ENCODE measurements at regions not wholly inside any gene's neighbourhood (a gene's known extent, or its start where the extent isn't known, plus 50 kb on each side); places are given as distances from the start of the nearest gene placed in this dataset.

- H3K27ac ChIP-seq = no peak overlapping the region
These were observed 74.7 kb upstream of the SESN3 start for GRCh38 chr11:95305705-95306104.

GRCh38 chr11:95304777-95305176, 73.8 kb upstream of the SESN3 start:
- DNase-seq = no peak
- TF ChIP-seq POLR2A (IDR thresholded peaks at IDR 0.05) (no peak), CTCF (IDR thresholded peaks at IDR 0.05) (no peak), EP300 (IDR thresholded peaks at IDR 0.05; ENCODE audit: low read depth) (no peak), POLR2AphosphoS5 (IDR thresholded peaks at IDR 0.05) (no peak)
- Histone ChIP-seq H3K27me3 (no peaks in the 10 kb centered on the region), H3K9me3 (no peaks in the 10 kb centered on the region), H3K27ac (no peak overlapping the region), H3K4me1 (no peaks in the 10 kb centered on the region), H3K4me3 (no peak overlapping the region), H3K36me3 (no peaks in the 10 kb centered on the region)
- in situ Hi-C loops (cut with MboI; ENCODE audit: low pct_ligation_motif_present in 1 of 4, low pct_unique_long_range_greater_than_20kb in 1 of 4, low sequenced_read_pairs in 3 of 4) = no loop called here
- intact Hi-C loops (cut with DNase I; ENCODE audit: low total_unique reads) = no loop called here
- 60% methylated on average over 1 of the region's 1 CpG; no CpG with 5 or more reads in 1 of the 2 donors for WGBS, 2 donors (ENCODE audit: low coverage in 1 of 2)

More at GRCh38 chr11:95305705-95306104, 74.7 kb upstream of the SESN3 start:
- TF ChIP-seq POLR2AphosphoS5 (IDR thresholded peaks at IDR 0.05) (no peak), CTCF (IDR thresholded peaks at IDR 0.05) (no peak), EP300 (IDR thresholded peaks at IDR 0.05; ENCODE audit: low read depth) (no peak), POLR2A (IDR thresholded peaks at IDR 0.05) (no peak)
- Histone ChIP-seq H3K36me3 (no peaks in the 10 kb centered on the region), H3K9me3 (no peaks in the 10 kb centered on the region), H3K27me3 (no peaks in the 10 kb centered on the region), H3K4me1 (no peaks in the 10 kb centered on the region), H3K4me3 (no peak overlapping the region)
- intact Hi-C loops (cut with DNase I; ENCODE audit: low total_unique reads) = no loop called here
- no peak for DNase-seq
- in situ Hi-C loops (cut with MboI; ENCODE audit: low pct_ligation_motif_present in 1 of 4, low pct_unique_long_range_greater_than_20kb in 1 of 4, low sequenced_read_pairs in 3 of 4) = no loop called here
- WGBS, 2 donors (ENCODE audit: low coverage in 1 of 2) = 46 to 48% methylated on average over 3 of the region's 3 CpGs

GRCh38 chr11:95302211-95302610, 71.2 kb upstream of the SESN3 start:
- Histone ChIP-seq H3K27me3 (no peaks in the 10 kb centered on the region), H3K27ac (no peak overlapping the region), H3K4me1 (no peaks in the 10 kb centered on the region), H3K9me3 (no peaks in the 10 kb centered on the region), H3K4me3 (no peak overlapping the region), H3K36me3 (no peaks in the 10 kb centered on the region)
- 80 to 96% methylated on average over 1 to 4 of the region's 4 CpGs for WGBS, 2 donors (ENCODE audit: low coverage in 1 of 2)
- intact Hi-C loops (cut with DNase I; ENCODE audit: low total_unique reads) = no loop called here
- in situ Hi-C loops (cut with MboI; ENCODE audit: low pct_ligation_motif_present in 1 of 4, low pct_unique_long_range_greater_than_20kb in 1 of 4, low sequenced_read_pairs in 3 of 4) = no loop called here
- no peak for TF ChIP-seq POLR2AphosphoS5 (IDR thresholded peaks at IDR 0.05)
- DNase-seq = no peak

- H3K4me3 ChIP-seq = no peak overlapping the region
- no peak for DNase-seq
- H3K27me3 ChIP-seq = no peaks in the 10 kb centered on the region
- H3K36me3 ChIP-seq = no peaks in the 10 kb centered on the region
- no peak for TF ChIP-seq POLR2A (IDR thresholded peaks at IDR 0.05)
- no peak for TF ChIP-seq EP300 (IDR thresholded peaks at IDR 0.05; ENCODE audit: low read depth)
- TF ChIP-seq CTCF (IDR thresholded peaks at IDR 0.05) = no peak
- TF ChIP-seq POLR2AphosphoS5 (IDR thresholded peaks at IDR 0.05) = no peak
- no peaks in the 10 kb centered on the region for H3K9me3 ChIP-seq
- peaks cover 0 to 2% (median 0%) of the 10 kb centered on the region in 4 donors for H3K4me1 ChIP-seq
- in situ Hi-C loops (cut with MboI; ENCODE audit: low pct_ligation_motif_present in 1 of 4, low pct_unique_long_range_greater_than_20kb in 1 of 4, low sequenced_read_pairs in 3 of 4) (no loop called here), intact Hi-C loops (cut with DNase I; ENCODE audit: low total_unique reads) (no loop called here)
- WGBS, 2 donors (ENCODE audit: low coverage in 1 of 2) = 33 to 63% methylated on average over 1 to 4 of the region's 4 CpGs
- no peak overlapping the region for H3K27ac ChIP-seq
These were observed 70.5 kb upstream of the SESN3 start for GRCh38 chr11:95301474-95301873.

- H3K36me3 ChIP-seq = no peaks in the 10 kb centered on the region
- no peak overlapping the region for H3K4me3 ChIP-seq
- H3K27ac ChIP-seq = no peak overlapping the region
- 71 to 76% methylated on average over 5 to 9 of the region's 9 CpGs for WGBS, 2 donors (ENCODE audit: low coverage in 1 of 2)
- no peaks in the 10 kb centered on the region for H3K27me3 ChIP-seq
- TF ChIP-seq EP300 (IDR thresholded peaks at IDR 0.05; ENCODE audit: low read depth) (no peak), CTCF (IDR thresholded peaks at IDR 0.05) (no peak), POLR2A (IDR thresholded peaks at IDR 0.05) (no peak), POLR2AphosphoS5 (IDR thresholded peaks at IDR 0.05) (no peak)
- H3K9me3 ChIP-seq = no peaks in the 10 kb centered on the region
- intact Hi-C loops (cut with DNase I; ENCODE audit: low total_unique reads) (no loop called here), in situ Hi-C loops (cut with MboI; ENCODE audit: low pct_ligation_motif_present in 1 of 4, low pct_unique_long_range_greater_than_20kb in 1 of 4, low sequenced_read_pairs in 3 of 4) (no loop called here)
- DNase-seq = no peak
- peaks cover 0 to 22% (median 11%) of the 10 kb centered on the region in 4 donors for H3K4me1 ChIP-seq
These were observed 68.2 kb upstream of the SESN3 start for GRCh38 chr11:95299078-95299679.

Data from transverse colon (tissue), 4 donors.